ENCODE measurements at regions not wholly inside any gene's neighbourhood (a gene's known extent, or its start where the extent isn't known, plus 50 kb on each side); places are given as distances from the start of the nearest gene placed in this dataset.
"Not testable (repeated sequence)": the region's sequence is repeated elsewhere in the genome, so short reads cannot be mapped to it uniquely, and the experiment has no call there.

DNA sequence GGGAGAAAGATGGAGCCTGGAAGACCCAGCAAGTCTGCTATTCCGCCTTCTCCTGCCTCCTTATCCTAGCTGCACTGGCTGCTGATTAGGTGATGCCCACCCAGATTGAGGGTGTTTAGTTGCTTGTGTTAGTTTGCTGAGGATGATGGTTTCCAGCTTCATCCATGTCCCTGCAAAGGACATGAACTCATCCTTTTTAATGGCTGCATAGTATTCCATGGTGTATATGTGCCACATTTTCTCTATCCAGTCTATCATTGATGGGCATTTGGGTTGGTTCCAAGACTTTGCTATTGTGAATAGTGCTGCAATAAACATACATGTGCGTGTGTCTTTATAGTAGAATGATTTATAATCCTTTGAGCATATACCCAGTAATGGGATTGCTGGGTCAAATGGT lies 131.7 kb downstream of the KCNA5 start:
- H3K9me3 ChIP-seq (ENCODE audit: control insufficient read depth in 5 of 5, low read length in 5 of 5); H3K4me3 ChIP-seq (ENCODE audit: low read depth in 1 of 5, low read length in 5 of 5); H3K4me1 ChIP-seq (ENCODE audit: control insufficient read depth in 5 of 5, insufficient read depth in 5 of 5, low read length in 5 of 5); H3K9ac ChIP-seq (ENCODE audit: low read length in 5 of 5); H3K27ac ChIP-seq (ENCODE audit: low read depth, low read length); H3K36me3 ChIP-seq (ENCODE audit: control insufficient read depth in 5 of 5, insufficient read depth in 5 of 5, low read length in 5 of 5): not testable (repeated sequence)
- H3K27me3 ChIP-seq (ENCODE audit: control insufficient read depth in 5 of 5, insufficient read depth in 4 of 5, low read length in 5 of 5) = peaks cover 0 to 15% (median 10%) of the 10 kb centered on the region in 5 donors

- H3K4me1 ChIP-seq (ENCODE audit: control insufficient read depth in 5 of 5, insufficient read depth in 5 of 5, low read length in 5 of 5) = no peaks in the 10 kb centered on the region
- H3K36me3 ChIP-seq (ENCODE audit: control insufficient read depth in 5 of 5, insufficient read depth in 5 of 5, low read length in 5 of 5) = no peaks in the 10 kb centered on the region
- H3K9ac ChIP-seq (ENCODE audit: low read length in 5 of 5) = no peak overlapping the region
- no peak overlapping the region for H3K4me3 ChIP-seq (ENCODE audit: low read depth in 1 of 5, low read length in 5 of 5)
- H3K9me3 ChIP-seq (ENCODE audit: control insufficient read depth in 5 of 5, low read length in 5 of 5) = no peaks in the 10 kb centered on the region
- H3K27ac ChIP-seq (ENCODE audit: low read depth, low read length) = no peak overlapping the region
- H3K27me3 ChIP-seq (ENCODE audit: control insufficient read depth in 5 of 5, insufficient read depth in 4 of 5, low read length in 5 of 5) = peaks cover 0 to 15% (median 10%) of the 10 kb centered on the region in 5 donors
Observed at GRCh38 chr12:5176036-5176435, 132.4 kb downstream of the KCNA5 start.

GRCh38 chr12:5177096-5177495 lies 133.4 kb downstream of the KCNA5 start:
- Histone ChIP-seq H3K27ac (ENCODE audit: low read depth, low read length) (no peak overlapping the region), H3K27me3 (ENCODE audit: control insufficient read depth in 5 of 5, insufficient read depth in 4 of 5, low read length in 5 of 5) (peaks cover 0 to 11% (median 3%) of the 10 kb centered on the region in 5 donors), H3K9ac (ENCODE audit: low read length in 5 of 5) (no peak overlapping the region), H3K4me3 (ENCODE audit: low read depth in 1 of 5, low read length in 5 of 5) (no peak overlapping the region), H3K9me3 (ENCODE audit: control insufficient read depth in 5 of 5, low read length in 5 of 5) (no peaks in the 10 kb centered on the region), H3K36me3 (ENCODE audit: control insufficient read depth in 5 of 5, insufficient read depth in 5 of 5, low read length in 5 of 5) (no peaks in the 10 kb centered on the region), H3K4me1 (ENCODE audit: control insufficient read depth in 5 of 5, insufficient read depth in 5 of 5, low read length in 5 of 5) (no peaks in the 10 kb centered on the region)

DNA sequence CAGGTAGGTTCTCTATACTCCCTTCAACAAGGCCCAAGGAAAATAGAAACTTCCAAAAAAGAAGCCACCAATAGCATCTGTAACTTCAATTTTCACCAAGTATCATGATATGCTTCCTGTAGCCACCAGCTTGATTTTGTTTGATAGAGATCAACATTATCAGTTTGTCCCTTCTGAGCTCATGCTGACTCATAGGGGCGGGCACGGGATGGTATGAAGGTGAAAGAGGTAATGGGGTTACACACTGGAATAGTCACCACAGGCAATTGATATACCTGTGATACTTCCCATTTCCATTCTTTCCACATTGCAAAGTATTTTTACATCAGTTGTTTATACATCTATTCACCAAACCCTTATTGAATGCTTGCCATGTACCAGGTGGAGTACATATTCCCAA lies 134.1 kb downstream of the KCNA5 start:
- H3K9me3 ChIP-seq (ENCODE audit: control insufficient read depth in 5 of 5, low read length in 5 of 5) = no peaks in the 10 kb centered on the region
- H3K4me1 ChIP-seq (ENCODE audit: control insufficient read depth in 5 of 5, insufficient read depth in 5 of 5, low read length in 5 of 5) = no peaks in the 10 kb centered on the region
- no peak overlapping the region for H3K27ac ChIP-seq (ENCODE audit: low read depth, low read length)
- no peak overlapping the region for H3K4me3 ChIP-seq (ENCODE audit: low read depth in 1 of 5, low read length in 5 of 5)
- no peak overlapping the region for H3K9ac ChIP-seq (ENCODE audit: low read length in 5 of 5)
- no peaks in the 10 kb centered on the region for H3K36me3 ChIP-seq (ENCODE audit: control insufficient read depth in 5 of 5, insufficient read depth in 5 of 5, low read length in 5 of 5)
- H3K27me3 ChIP-seq (ENCODE audit: control insufficient read depth in 5 of 5, insufficient read depth in 4 of 5, low read length in 5 of 5) = peaks cover 0 to 12% (median 0%) of the 10 kb centered on the region in 5 donors

- Histone ChIP-seq H3K9ac (ENCODE audit: low read length in 5 of 5) (no peak overlapping the region), H3K27me3 (ENCODE audit: control insufficient read depth in 5 of 5, insufficient read depth in 4 of 5, low read length in 5 of 5) (peaks cover 0 to 8% (median 0%) of the 10 kb centered on the region in 5 donors), H3K27ac (ENCODE audit: low read depth, low read length) (no peak overlapping the region), H3K9me3 (ENCODE audit: control insufficient read depth in 5 of 5, low read length in 5 of 5) (no peaks in the 10 kb centered on the region), H3K36me3 (ENCODE audit: control insufficient read depth in 5 of 5, insufficient read depth in 5 of 5, low read length in 5 of 5) (no peaks in the 10 kb centered on the region), H3K4me3 (ENCODE audit: low read depth in 1 of 5, low read length in 5 of 5) (no peak overlapping the region), H3K4me1 (ENCODE audit: control insufficient read depth in 5 of 5, insufficient read depth in 5 of 5, low read length in 5 of 5) (no peaks in the 10 kb centered on the region)
Observed at GRCh38 chr12:5178571-5178970, 134.9 kb downstream of the KCNA5 start.

DNA sequence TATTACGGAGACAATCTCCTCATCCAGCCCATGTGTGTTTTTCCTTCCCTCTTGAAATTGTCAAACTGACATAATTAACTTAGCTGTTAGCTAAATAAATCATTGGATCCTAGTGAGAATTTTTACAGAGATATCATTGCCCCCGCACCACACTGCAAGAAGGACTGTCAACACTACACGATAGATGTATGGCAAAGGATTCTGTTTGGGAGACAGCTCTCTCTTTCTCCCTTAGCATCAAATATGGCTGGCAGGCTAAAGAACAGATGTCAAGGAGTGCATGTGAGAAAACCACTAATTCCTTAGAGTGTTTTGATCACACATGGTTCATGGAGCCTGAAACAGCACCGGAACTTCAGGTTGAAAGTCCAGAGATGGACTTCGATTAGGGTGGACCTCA lies 136.8 kb downstream of the KCNA5 start:
- Histone ChIP-seq H3K4me1 (ENCODE audit: control insufficient read depth in 5 of 5, insufficient read depth in 5 of 5, low read length in 5 of 5) (no peaks in the 10 kb centered on the region), H3K9ac (ENCODE audit: low read length in 5 of 5) (no peak overlapping the region), H3K36me3 (ENCODE audit: control insufficient read depth in 5 of 5, insufficient read depth in 5 of 5, low read length in 5 of 5) (no peaks in the 10 kb centered on the region), H3K9me3 (ENCODE audit: control insufficient read depth in 5 of 5, low read length in 5 of 5) (no peaks in the 10 kb centered on the region), H3K27ac (ENCODE audit: low read depth, low read length) (no peak overlapping the region), H3K4me3 (ENCODE audit: low read depth in 1 of 5, low read length in 5 of 5) (no peak overlapping the region), H3K27me3 (ENCODE audit: control insufficient read depth in 5 of 5, insufficient read depth in 4 of 5, low read length in 5 of 5) (peaks cover 0 to 10% (median 0%) of the 10 kb centered on the region in 5 donors)

- H3K9ac ChIP-seq (ENCODE audit: low read length in 5 of 5) = no peak overlapping the region
- no peak overlapping the region for H3K4me3 ChIP-seq (ENCODE audit: low read depth in 1 of 5, low read length in 5 of 5)
- H3K27me3 ChIP-seq (ENCODE audit: control insufficient read depth in 5 of 5, insufficient read depth in 4 of 5, low read length in 5 of 5) = peaks cover 0 to 8% (median 0%) of the 10 kb centered on the region in 5 donors
- no peak overlapping the region for H3K27ac ChIP-seq (ENCODE audit: low read depth, low read length)
- no peaks in the 10 kb centered on the region for H3K9me3 ChIP-seq (ENCODE audit: control insufficient read depth in 5 of 5, low read length in 5 of 5)
- H3K36me3 ChIP-seq (ENCODE audit: control insufficient read depth in 5 of 5, insufficient read depth in 5 of 5, low read length in 5 of 5) = no peaks in the 10 kb centered on the region
- H3K4me1 ChIP-seq (ENCODE audit: control insufficient read depth in 5 of 5, insufficient read depth in 5 of 5, low read length in 5 of 5) = no peaks in the 10 kb centered on the region
Observed at GRCh38 chr12:5184186-5184585, 140.5 kb downstream of the KCNA5 start.

GRCh38 chr12:5185435-5186069 lies 141.9 kb downstream of the KCNA5 start:
- H3K36me3 ChIP-seq (ENCODE audit: control insufficient read depth in 5 of 5, insufficient read depth in 5 of 5, low read length in 5 of 5) = no peaks in the 10 kb centered on the region
- no peak overlapping the region for H3K9ac ChIP-seq (ENCODE audit: low read length in 5 of 5)
- peaks cover 0 to 8% (median 0%) of the 10 kb centered on the region in 5 donors for H3K27me3 ChIP-seq (ENCODE audit: control insufficient read depth in 5 of 5, insufficient read depth in 4 of 5, low read length in 5 of 5)
- no peaks in the 10 kb centered on the region for H3K9me3 ChIP-seq (ENCODE audit: control insufficient read depth in 5 of 5, low read length in 5 of 5)
- H3K4me3 ChIP-seq (ENCODE audit: low read depth in 1 of 5, low read length in 5 of 5) = peak overlapping the region in 3 of 5 donors; percentile 5 to 62 (median 38)
- no peak overlapping the region for H3K27ac ChIP-seq (ENCODE audit: low read depth, low read length)
- H3K4me1 ChIP-seq (ENCODE audit: control insufficient read depth in 5 of 5, insufficient read depth in 5 of 5, low read length in 5 of 5) = no peaks in the 10 kb centered on the region

DNA sequence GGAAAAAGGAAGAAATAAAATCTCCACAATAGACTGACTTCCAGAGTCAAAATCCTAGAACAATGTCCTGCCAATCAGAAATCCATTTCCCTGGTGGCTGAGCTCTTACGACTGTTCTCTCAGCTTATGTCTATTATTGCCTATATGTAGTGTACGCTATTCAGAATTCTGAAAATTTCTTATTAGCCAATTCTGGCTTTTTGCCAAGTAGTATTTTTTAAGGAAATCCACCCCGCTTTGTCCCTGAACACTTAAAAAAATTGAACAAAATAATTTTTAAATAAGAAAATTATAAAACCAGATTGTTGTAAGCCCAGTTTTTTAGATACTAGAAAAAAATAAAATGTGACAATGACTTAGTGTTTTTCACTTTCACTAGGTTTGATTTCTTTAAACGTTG lies 143.0 kb downstream of the KCNA5 start:
- H3K4me3 ChIP-seq (ENCODE audit: low read depth in 1 of 5, low read length in 5 of 5) = no peak overlapping the region
- H3K36me3 ChIP-seq (ENCODE audit: control insufficient read depth in 5 of 5, insufficient read depth in 5 of 5, low read length in 5 of 5) = no peaks in the 10 kb centered on the region
- H3K27me3 ChIP-seq (ENCODE audit: control insufficient read depth in 5 of 5, insufficient read depth in 4 of 5, low read length in 5 of 5) = peaks cover 0 to 8% (median 0%) of the 10 kb centered on the region in 5 donors
- no peak overlapping the region for H3K9ac ChIP-seq (ENCODE audit: low read length in 5 of 5)
- H3K4me1 ChIP-seq (ENCODE audit: control insufficient read depth in 5 of 5, insufficient read depth in 5 of 5, low read length in 5 of 5) = no peaks in the 10 kb centered on the region
- no peak overlapping the region for H3K27ac ChIP-seq (ENCODE audit: low read depth, low read length)
- H3K9me3 ChIP-seq (ENCODE audit: control insufficient read depth in 5 of 5, low read length in 5 of 5) = no peaks in the 10 kb centered on the region

- Histone ChIP-seq H3K4me1 (ENCODE audit: control insufficient read depth in 5 of 5, insufficient read depth in 5 of 5, low read length in 5 of 5) (no peaks in the 10 kb centered on the region), H3K36me3 (ENCODE audit: control insufficient read depth in 5 of 5, insufficient read depth in 5 of 5, low read length in 5 of 5) (no peaks in the 10 kb centered on the region), H3K27me3 (ENCODE audit: control insufficient read depth in 5 of 5, insufficient read depth in 4 of 5, low read length in 5 of 5) (peaks cover 0 to 8% (median 0%) of the 10 kb centered on the region in 5 donors), H3K27ac (ENCODE audit: low read depth, low read length) (no peak overlapping the region), H3K9ac (ENCODE audit: low read length in 5 of 5) (no peak overlapping the region), H3K9me3 (ENCODE audit: control insufficient read depth in 5 of 5, low read length in 5 of 5) (no peaks in the 10 kb centered on the region), H3K4me3 (ENCODE audit: low read depth in 1 of 5, low read length in 5 of 5) (no peak overlapping the region)
Observed at GRCh38 chr12:5187136-5187535, 143.5 kb downstream of the KCNA5 start.

Measured in subcutaneous abdominal adipose tissue (tissue), 5 donors.